Endothelial cell (in vitro differentiated cells): ENCODE measurements at regions not wholly inside any gene's neighbourhood (a gene's known extent, or its start where the extent isn't known, plus 50 kb on each side); places are given as distances from the start of the nearest gene placed in this dataset.
"Not testable (repeated sequence)": the region's sequence is repeated elsewhere in the genome, so short reads cannot be mapped to it uniquely, and the experiment has no call there.

Experiments
- DNase-seq: peaks from one replicate; pipeline ENCODE4 v3.0.0; 2021; ENCODE audit warnings: low spot score
- H3K27ac Mint-ChIP-seq: one replicate; pipeline ENCODE4 v1.8.0; 2021; ENCODE audit warnings: mixed read lengths, inconsistent platforms; ENCODE audit not compliant: unreplicated experiment
- H3K27me3 Mint-ChIP-seq: one replicate; pipeline ENCODE4 v1.8.0; 2021; ENCODE audit warnings: mild to moderate bottlenecking, moderate library complexity, mixed read lengths, inconsistent platforms; ENCODE audit not compliant: unreplicated experiment
- H3K36me3 Mint-ChIP-seq: one replicate; pipeline ENCODE4 v1.8.0; 2021; ENCODE audit warnings: mild to moderate bottlenecking, low read depth, mixed read lengths, inconsistent platforms; ENCODE audit not compliant: unreplicated experiment
- H3K4me1 Mint-ChIP-seq: one replicate; pipeline ENCODE4 v1.8.0; 2021; ENCODE audit warnings: mild to moderate bottlenecking, mixed read lengths, inconsistent platforms; ENCODE audit not compliant: unreplicated experiment
- H3K4me3 Mint-ChIP-seq: one replicate; pipeline ENCODE4 v1.8.0; 2021; ENCODE audit warnings: mild to moderate bottlenecking, mixed read lengths, inconsistent platforms; ENCODE audit not compliant: unreplicated experiment
- H3K9me3 Mint-ChIP-seq: one replicate; pipeline ENCODE4 v1.8.0; 2021; ENCODE audit warnings: mixed read lengths, inconsistent platforms; ENCODE audit not compliant: unreplicated experiment
- CTCF ChIP-seq: fragments of 200-600 bp; sonication (generic); IDR thresholded peaks from one replicate; pipeline ENCODE4 v1.5.0; 2021; ENCODE audit warnings: antibody characterized with exemption; ENCODE audit not compliant: unreplicated experiment

DNA sequence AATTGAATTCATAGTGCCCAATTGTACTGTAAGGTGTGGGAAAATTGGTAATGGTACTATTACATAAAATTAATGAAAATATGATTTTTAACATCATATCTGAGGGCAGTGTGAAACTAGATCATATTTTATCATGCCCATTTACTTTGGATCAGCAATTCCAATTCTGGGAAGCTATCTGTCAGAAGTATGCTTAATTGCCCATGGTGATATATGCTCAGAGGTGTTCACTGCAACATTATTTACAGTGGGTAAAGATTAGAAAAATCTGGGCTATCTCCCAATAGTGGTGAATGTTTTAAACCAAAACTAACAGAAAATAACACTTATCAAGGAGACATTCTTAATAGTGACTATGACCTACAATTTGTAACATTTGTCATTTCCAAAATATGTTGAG, 1260.0 kb downstream of the BRINP3 start:
- DNase-seq, result no peak
- no peaks in the 10 kb centered on the region for H3K4me1 Mint-ChIP-seq
- no peak for TF ChIP-seq CTCF
- H3K27me3 Mint-ChIP-seq, result no peaks in the 10 kb centered on the region
- H3K36me3 Mint-ChIP-seq, result no peaks in the 10 kb centered on the region
- no peaks in the 10 kb centered on the region for H3K9me3 Mint-ChIP-seq
- no peak overlapping the region for H3K4me3 Mint-ChIP-seq
- no peak overlapping the region for H3K27ac Mint-ChIP-seq

GRCh38 chr1:189220750-189221149, 1256.9 kb downstream of the BRINP3 start:
- no peak for DNase-seq
- TF ChIP-seq CTCF, result peak; percentile 30
- Mint-ChIP-seq H3K36me3 (no peaks in the 10 kb centered on the region), H3K9me3 (no peaks in the 10 kb centered on the region), H3K27me3 (no peaks in the 10 kb centered on the region), H3K27ac (no peak overlapping the region), H3K4me1 (no peaks in the 10 kb centered on the region), H3K4me3 (no peak overlapping the region)

- not testable (repeated sequence) for H3K4me3 Mint-ChIP-seq, H3K4me1 Mint-ChIP-seq, DNase-seq, H3K9me3 Mint-ChIP-seq, H3K27ac Mint-ChIP-seq, H3K36me3 Mint-ChIP-seq, H3K27me3 Mint-ChIP-seq
Measured at GRCh38 chr1:189225794-189226145, 1251.9 kb downstream of the BRINP3 start.

DNA sequence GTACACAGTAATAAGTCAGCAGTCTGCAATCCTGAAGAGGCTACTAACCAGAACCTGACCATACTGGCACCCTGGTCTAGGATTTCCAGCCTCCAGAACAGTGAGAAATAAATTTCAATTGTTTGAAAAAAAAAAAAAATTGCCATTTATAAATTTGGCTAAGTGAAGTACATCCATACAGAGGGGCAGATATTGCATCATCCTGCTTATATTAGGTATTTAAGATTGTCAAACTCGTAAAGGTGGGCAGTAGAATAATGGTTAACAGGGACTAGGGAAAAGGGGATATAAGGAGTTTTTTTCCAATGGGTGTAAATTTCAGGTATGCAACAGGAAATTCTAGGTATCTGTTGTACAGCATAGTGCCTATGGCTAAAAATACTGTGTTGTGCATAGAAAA, 1250.9 kb downstream of the BRINP3 start:
- no peak for TF ChIP-seq CTCF
- Mint-ChIP-seq H3K4me1 (no peaks in the 10 kb centered on the region), H3K27me3 (no peaks in the 10 kb centered on the region), H3K36me3 (no peaks in the 10 kb centered on the region), H3K27ac (no peak overlapping the region), H3K9me3 (no peaks in the 10 kb centered on the region), H3K4me3 (no peak overlapping the region)
- no peak for DNase-seq

- no peak for DNase-seq
- peaks cover 4% of the 10 kb centered on the region for H3K27me3 Mint-ChIP-seq
- H3K27ac Mint-ChIP-seq, result no peak overlapping the region
- H3K9me3 Mint-ChIP-seq, result no peaks in the 10 kb centered on the region
- H3K4me3 Mint-ChIP-seq, result no peak overlapping the region
- no peak for TF ChIP-seq CTCF
- no peaks in the 10 kb centered on the region for H3K36me3 Mint-ChIP-seq
- no peaks in the 10 kb centered on the region for H3K4me1 Mint-ChIP-seq
Measured at GRCh38 chr1:189237008-189237407, 1240.7 kb downstream of the BRINP3 start.
